ENCODE measurements at regions not wholly inside any gene's neighbourhood (a gene's known extent, or its start where the extent isn't known, plus 50 kb on each side); places are given as distances from the start of the nearest gene placed in this dataset.

- H3K9ac ChIP-seq (ENCODE audit: low read length): no peak overlapping the region
- H3K79me2 ChIP-seq (ENCODE audit: control insufficient read depth, insufficient read depth, low read length, poor library complexity): no peaks in the 10 kb centered on the region
- DNase-seq: no peak
Measured at GRCh38 chr4:38317041-38317674, 346.8 kb upstream of the KLF3 start.

GRCh38 chr4:38318737-38319455 is 345.1 kb upstream of the KLF3 start:
- peak overlapping the region; percentile 30 for H3K4me2 ChIP-seq (ENCODE audit: low read length)
- H3K4me3 ChIP-seq (ENCODE audit: low read depth, low read length): no peak overlapping the region
- H3K18ac ChIP-seq (ENCODE audit: low read length): no peak overlapping the region
- no peak overlapping the region for H2BK5ac ChIP-seq (ENCODE audit: low read depth, low read length, poor library complexity)
- H2BK12ac ChIP-seq (ENCODE audit: low read length): no peak overlapping the region
- H4K12ac ChIP-seq (ENCODE audit: low read depth, low read length): no peak overlapping the region
- peak; percentile 87 to 91 for DNase-seq
- H3K14ac ChIP-seq (ENCODE audit: low read length): no peak overlapping the region
- no peaks in the 10 kb centered on the region for H3K9me3 ChIP-seq (ENCODE audit: insufficient read depth, low read depth, low read length)
- no peak overlapping the region for H2AFZ ChIP-seq (ENCODE audit: insufficient read depth, low read length, poor library complexity)
- no peak overlapping the region for H2BK120ac ChIP-seq (ENCODE audit: insufficient read depth, low read length, poor library complexity)
- H3K9ac ChIP-seq (ENCODE audit: low read length): no peak overlapping the region
- peaks cover 6% of the 10 kb centered on the region for H3K79me1 ChIP-seq (ENCODE audit: low read length)
- H3K23ac ChIP-seq (ENCODE audit: low read length): no peak overlapping the region
- peak overlapping the region; percentile 22 for H3K27ac ChIP-seq (ENCODE audit: low read depth, low read length)
- peaks cover 0 to 4% of the 10 kb centered on the region in 2 experiments for H3K4me1 ChIP-seq (ENCODE audit: control insufficient read depth in 1 of 2, insufficient read depth in 2 of 2, low read length in 2 of 2)
- H4K8ac ChIP-seq (ENCODE audit: low read depth, low read length): no peak overlapping the region
- H2AK5ac ChIP-seq (ENCODE audit: low read length): no peak overlapping the region
- no peak overlapping the region for H3K4ac ChIP-seq (ENCODE audit: low read depth, low read length)
- peak overlapping the region; percentile 42 for H4K91ac ChIP-seq (ENCODE audit: low read depth, low read length)
- no peaks in the 10 kb centered on the region for H3K79me2 ChIP-seq (ENCODE audit: control insufficient read depth, insufficient read depth, low read length, poor library complexity)
- no peaks in the 10 kb centered on the region for H3K27me3 ChIP-seq (ENCODE audit: insufficient read depth, low read length)
- no peaks in the 10 kb centered on the region for H3K36me3 ChIP-seq (ENCODE audit: control insufficient read depth in 1 of 2, insufficient read depth in 2 of 2, low read length in 2 of 2)
- WGBS (ENCODE audit: extremely low coverage, insufficient coverage, insufficient read length): no CpG with 5 or more reads among the region's 22 CpGs

More at GRCh38 chr4:38317041-38317674, 346.8 kb upstream of the KLF3 start:
- H2AFZ ChIP-seq (ENCODE audit: insufficient read depth, low read length, poor library complexity): no peak overlapping the region
- no CpG with 5 or more reads among the region's 3 CpGs for whole genome bisulfite sequencing (ENCODE audit: extremely low coverage, insufficient coverage, insufficient read length)
- no peak overlapping the region for H3K23ac ChIP-seq (ENCODE audit: low read length)
- no peak overlapping the region for H4K12ac ChIP-seq (ENCODE audit: low read depth, low read length)
- no peak overlapping the region for H3K4me2 ChIP-seq (ENCODE audit: low read length)
- H4K8ac ChIP-seq (ENCODE audit: low read depth, low read length): no peak overlapping the region
- H4K91ac ChIP-seq (ENCODE audit: low read depth, low read length): no peak overlapping the region
- H2BK12ac ChIP-seq (ENCODE audit: low read length): no peak overlapping the region
- H3K4ac ChIP-seq (ENCODE audit: low read depth, low read length): no peak overlapping the region
- no peaks in the 10 kb centered on the region for H3K27me3 ChIP-seq (ENCODE audit: insufficient read depth, low read length)
- H3K36me3 ChIP-seq (ENCODE audit: control insufficient read depth in 1 of 2, insufficient read depth in 2 of 2, low read length in 2 of 2): no peaks in the 10 kb centered on the region
- H3K14ac ChIP-seq (ENCODE audit: low read length): no peak overlapping the region
- H2AK5ac ChIP-seq (ENCODE audit: low read length): no peak overlapping the region
- H3K18ac ChIP-seq (ENCODE audit: low read length): no peak overlapping the region
- no peak overlapping the region for H2BK120ac ChIP-seq (ENCODE audit: insufficient read depth, low read length, poor library complexity)
- no peak overlapping the region for H3K4me3 ChIP-seq (ENCODE audit: low read depth, low read length)
- peaks cover 6% of the 10 kb centered on the region for H3K79me1 ChIP-seq (ENCODE audit: low read length)
- H3K9me3 ChIP-seq (ENCODE audit: insufficient read depth, low read depth, low read length): no peaks in the 10 kb centered on the region
- no peak overlapping the region for H2BK5ac ChIP-seq (ENCODE audit: low read depth, low read length, poor library complexity)
- no peak overlapping the region for H3K27ac ChIP-seq (ENCODE audit: low read depth, low read length)
- H3K4me1 ChIP-seq (ENCODE audit: control insufficient read depth in 1 of 2, insufficient read depth in 2 of 2, low read length in 2 of 2): peaks cover 0 to 4% of the 10 kb centered on the region in 2 experiments

- no peaks in the 10 kb centered on the region for H3K79me2 ChIP-seq (ENCODE audit: control insufficient read depth, insufficient read depth, low read length, poor library complexity)
- no peak overlapping the region for H2BK5ac ChIP-seq (ENCODE audit: low read depth, low read length, poor library complexity)
- no peak overlapping the region for H3K23ac ChIP-seq (ENCODE audit: low read length)
- H4K12ac ChIP-seq (ENCODE audit: low read depth, low read length): no peak overlapping the region
- H4K91ac ChIP-seq (ENCODE audit: low read depth, low read length): peak overlapping the region; percentile 42
- no peak overlapping the region for H3K18ac ChIP-seq (ENCODE audit: low read length)
- H3K9me3 ChIP-seq (ENCODE audit: insufficient read depth, low read depth, low read length): no peaks in the 10 kb centered on the region
- H3K79me1 ChIP-seq (ENCODE audit: low read length): peaks cover 6% of the 10 kb centered on the region
- no peaks in the 10 kb centered on the region for H3K27me3 ChIP-seq (ENCODE audit: insufficient read depth, low read length)
- H3K4me1 ChIP-seq (ENCODE audit: control insufficient read depth in 1 of 2, insufficient read depth in 2 of 2, low read length in 2 of 2): peaks cover 0 to 4% of the 10 kb centered on the region in 2 experiments
- no peak overlapping the region for H2AFZ ChIP-seq (ENCODE audit: insufficient read depth, low read length, poor library complexity)
- H3K27ac ChIP-seq (ENCODE audit: low read depth, low read length): peak overlapping the region; percentile 22
- H2BK12ac ChIP-seq (ENCODE audit: low read length): peak overlapping the region; percentile 83
- no CpG with 5 or more reads among the region's 17 CpGs for WGBS (ENCODE audit: extremely low coverage, insufficient coverage, insufficient read length)
- peak; percentile 87 to 98 for DNase-seq
- no peak overlapping the region for H3K4me3 ChIP-seq (ENCODE audit: low read depth, low read length)
- H2BK120ac ChIP-seq (ENCODE audit: insufficient read depth, low read length, poor library complexity): peak overlapping the region; percentile 0
- no peak overlapping the region for H4K8ac ChIP-seq (ENCODE audit: low read depth, low read length)
- no peak overlapping the region for H3K9ac ChIP-seq (ENCODE audit: low read length)
- peak overlapping the region; percentile 30 for H3K4me2 ChIP-seq (ENCODE audit: low read length)
- no peak overlapping the region for H3K14ac ChIP-seq (ENCODE audit: low read length)
- H3K36me3 ChIP-seq (ENCODE audit: control insufficient read depth in 1 of 2, insufficient read depth in 2 of 2, low read length in 2 of 2): no peaks in the 10 kb centered on the region
- no peak overlapping the region for H2AK5ac ChIP-seq (ENCODE audit: low read length)
- H3K4ac ChIP-seq (ENCODE audit: low read depth, low read length): no peak overlapping the region
Measured at GRCh38 chr4:38319456-38320342, 344.3 kb upstream of the KLF3 start.

- no peak for DNase-seq
- Histone ChIP-seq H3K23ac (ENCODE audit: low read length) (no peak overlapping the region), H4K8ac (ENCODE audit: low read depth, low read length) (no peak overlapping the region), H3K9me3 (ENCODE audit: insufficient read depth, low read depth, low read length) (peaks cover 3% of the 10 kb centered on the region), H3K4me1 (ENCODE audit: control insufficient read depth in 1 of 2, insufficient read depth in 2 of 2, low read length in 2 of 2) (peaks cover 0 to 4% of the 10 kb centered on the region in 2 experiments), H4K91ac (ENCODE audit: low read depth, low read length) (no peak overlapping the region), H3K18ac (ENCODE audit: low read length) (no peak overlapping the region), H2AFZ (ENCODE audit: insufficient read depth, low read length, poor library complexity) (no peak overlapping the region), H3K9ac (ENCODE audit: low read length) (no peak overlapping the region), H3K79me2 (ENCODE audit: control insufficient read depth, insufficient read depth, low read length, poor library complexity) (no peaks in the 10 kb centered on the region), H3K36me3 (ENCODE audit: control insufficient read depth in 1 of 2, insufficient read depth in 2 of 2, low read length in 2 of 2) (no peaks in the 10 kb centered on the region), H3K4me2 (ENCODE audit: low read length) (no peak overlapping the region), H2BK12ac (ENCODE audit: low read length) (peak overlapping the region; percentile 83), H3K4ac (ENCODE audit: low read depth, low read length) (no peak overlapping the region), H4K12ac (ENCODE audit: low read depth, low read length) (no peak overlapping the region), H3K79me1 (ENCODE audit: low read length) (peaks cover 6% of the 10 kb centered on the region), H3K4me3 (ENCODE audit: low read depth, low read length) (no peak overlapping the region), H2BK5ac (ENCODE audit: low read depth, low read length, poor library complexity) (no peak overlapping the region), H2BK120ac (ENCODE audit: insufficient read depth, low read length, poor library complexity) (peak overlapping the region; percentile 0), H3K27ac (ENCODE audit: low read depth, low read length) (no peak overlapping the region), H3K27me3 (ENCODE audit: insufficient read depth, low read length) (no peaks in the 10 kb centered on the region), H3K14ac (ENCODE audit: low read length) (no peak overlapping the region), H2AK5ac (ENCODE audit: low read length) (no peak overlapping the region)
- WGBS (ENCODE audit: extremely low coverage, insufficient coverage, insufficient read length): no CpG with 5 or more reads among the region's 5 CpGs
Measured at GRCh38 chr4:38320343-38320695, 343.7 kb upstream of the KLF3 start.
